HG02938 (cell line): ENCODE measurements at regions not wholly inside any gene's neighbourhood (a gene's known extent, or its start where the extent isn't known, plus 50 kb on each side); places are given as distances from the start of the nearest gene placed in this dataset.

ENCODE experiments used
- ATAC-seq: cut with Tn5 transposase; IDR thresholded peaks from one replicate; pipeline ENCODE4 v1.9.1; 2021; ENCODE audit warnings: mild to moderate bottlenecking, moderate library complexity; ENCODE audit not compliant: unreplicated experiment

GRCh38 chr10:81093056-81093455 is 555.4 kb downstream of the SH2D4B start:
- ATAC-seq: no peak

- no peak for ATAC-seq
These were observed 557.5 kb downstream of the SH2D4B start for GRCh38 chr10:81095238-81095637.

- ATAC-seq: no peak
These were observed 558.9 kb downstream of the SH2D4B start for GRCh38 chr10:81096558-81096957.

- ATAC-seq: no peak
These were observed 563.4 kb downstream of the SH2D4B start for GRCh38 chr10:81101062-81101461.

GRCh38 chr10:81104494-81104893 is 566.8 kb downstream of the SH2D4B start:
- no peak for ATAC-seq

GRCh38 chr10:81108516-81109199 is 571.0 kb downstream of the SH2D4B start:
- peak; percentile 82 for ATAC-seq

GRCh38 chr10:81109200-81109752 is 571.6 kb downstream of the SH2D4B start:
- no peak for ATAC-seq

GRCh38 chr10:81116201-81116600 is 578.5 kb downstream of the SH2D4B start:
- ATAC-seq: no peak

- ATAC-seq: no peak
These were observed 579.3 kb downstream of the SH2D4B start for GRCh38 chr10:81116990-81117389.

GRCh38 chr10:81127931-81128330 is 590.2 kb downstream of the SH2D4B start:
- ATAC-seq: no peak

GRCh38 chr10:81130014-81130413 is 592.3 kb downstream of the SH2D4B start:
- ATAC-seq: no peak

- peak; percentile 82 for ATAC-seq
These were observed 598.1 kb downstream of the SH2D4B start for GRCh38 chr10:81135851-81136250.

- peak; percentile 17 for ATAC-seq
These were observed 598.6 kb downstream of the SH2D4B start for GRCh38 chr10:81136261-81136660.

GRCh38 chr10:81145975-81146374 is 608.3 kb downstream of the SH2D4B start:
- ATAC-seq: no peak

- no peak for ATAC-seq
These were observed 608.7 kb downstream of the SH2D4B start for GRCh38 chr10:81146436-81146835.

- ATAC-seq: no peak
These were observed 615.0 kb downstream of the SH2D4B start for GRCh38 chr10:81152656-81153055.

GRCh38 chr10:81157681-81158080 is 620.0 kb downstream of the SH2D4B start:
- no peak for ATAC-seq

GRCh38 chr10:81177651-81178244 is 640.0 kb downstream of the SH2D4B start:
- ATAC-seq: no peak

GRCh38 chr10:81179324-81179723 is 641.6 kb downstream of the SH2D4B start:
- no peak for ATAC-seq

GRCh38 chr10:81179805-81180452 is 642.2 kb downstream of the SH2D4B start:
- ATAC-seq: peak; percentile 75

GRCh38 chr10:81182296-81182695 is 644.6 kb downstream of the SH2D4B start:
- no peak for ATAC-seq

- no peak for ATAC-seq
These were observed 654.6 kb downstream of the SH2D4B start for GRCh38 chr10:81192221-81192788.
